ENCODE measurements at regions not wholly inside any gene's neighbourhood (a gene's known extent, or its start where the extent isn't known, plus 50 kb on each side); places are given as distances from the start of the nearest gene placed in this dataset.
"Not testable (repeated sequence)": the region's sequence is repeated elsewhere in the genome, so short reads cannot be mapped to it uniquely, and the experiment has no call there.

GRCh38 chr7:56371792-56372191 lies 255.6 kb upstream of the NUPR2 start:
- H3K9me3 ChIP-seq (ENCODE audit: control insufficient read depth, insufficient read depth, low read length); H3K4me3 ChIP-seq (ENCODE audit: low read depth, low read length); DNase-seq (ENCODE audit: low read depth in 4 of 6, low spot score in 6 of 6); H3K4me1 ChIP-seq (ENCODE audit: control insufficient read depth, insufficient read depth, low read length); H3K36me3 ChIP-seq (ENCODE audit: control insufficient read depth, insufficient read depth, low read length); H3K27ac ChIP-seq (ENCODE audit: low read depth, low read length); H3K27me3 ChIP-seq (ENCODE audit: control insufficient read depth, insufficient read depth, low read length): not testable (repeated sequence)
- WGBS (ENCODE audit: insufficient coverage), result no CpG with 5 or more reads among the region's 27 CpGs

- not testable (repeated sequence) for H3K27ac ChIP-seq (ENCODE audit: low read depth, low read length); DNase-seq (ENCODE audit: low read depth in 4 of 6, low spot score in 6 of 6); H3K4me3 ChIP-seq (ENCODE audit: low read depth, low read length); H3K4me1 ChIP-seq (ENCODE audit: control insufficient read depth, insufficient read depth, low read length); H3K36me3 ChIP-seq (ENCODE audit: control insufficient read depth, insufficient read depth, low read length); H3K9me3 ChIP-seq (ENCODE audit: control insufficient read depth, insufficient read depth, low read length); H3K27me3 ChIP-seq (ENCODE audit: control insufficient read depth, insufficient read depth, low read length)
- no CpG with 5 or more reads among the region's 43 CpGs for WGBS (ENCODE audit: insufficient coverage)
Observed at GRCh38 chr7:56370208-56370872, 254.1 kb upstream of the NUPR2 start.

DNA sequence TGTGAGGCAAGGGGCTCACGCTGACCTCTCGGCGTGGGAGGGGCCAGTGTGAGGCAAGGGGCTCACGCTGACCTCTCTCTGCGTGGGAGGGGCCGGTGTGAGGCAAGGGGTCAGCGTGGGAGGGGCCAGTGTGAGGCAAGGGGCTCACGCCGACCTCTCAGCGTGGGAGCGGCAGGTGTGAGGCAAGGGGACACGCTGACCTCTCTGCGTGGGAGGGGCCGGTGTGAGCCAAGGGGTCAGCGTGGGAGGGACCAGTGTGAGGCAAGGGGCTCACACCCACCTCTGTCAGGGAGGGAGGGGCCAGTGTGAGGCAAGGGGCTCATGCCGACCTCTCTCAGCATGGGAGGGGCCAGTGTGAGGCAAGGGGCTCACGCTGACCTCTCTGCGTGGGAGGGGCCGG lies 251.7 kb upstream of the NUPR2 start:
- not testable (repeated sequence) for H3K27me3 ChIP-seq (ENCODE audit: control insufficient read depth, insufficient read depth, low read length); DNase-seq (ENCODE audit: low read depth in 4 of 6, low spot score in 6 of 6); H3K4me1 ChIP-seq (ENCODE audit: control insufficient read depth, insufficient read depth, low read length); H3K36me3 ChIP-seq (ENCODE audit: control insufficient read depth, insufficient read depth, low read length); H3K9me3 ChIP-seq (ENCODE audit: control insufficient read depth, insufficient read depth, low read length); H3K27ac ChIP-seq (ENCODE audit: low read depth, low read length); H3K4me3 ChIP-seq (ENCODE audit: low read depth, low read length)
- WGBS (ENCODE audit: insufficient coverage), result 86% methylated on average over 14 of the region's 19 CpGs

- H3K36me3 ChIP-seq (ENCODE audit: control insufficient read depth, insufficient read depth, low read length); H3K9me3 ChIP-seq (ENCODE audit: control insufficient read depth, insufficient read depth, low read length); H3K27ac ChIP-seq (ENCODE audit: low read depth, low read length); DNase-seq (ENCODE audit: low read depth in 4 of 6, low spot score in 6 of 6); H3K27me3 ChIP-seq (ENCODE audit: control insufficient read depth, insufficient read depth, low read length); H3K4me1 ChIP-seq (ENCODE audit: control insufficient read depth, insufficient read depth, low read length); H3K4me3 ChIP-seq (ENCODE audit: low read depth, low read length): not testable (repeated sequence)
- WGBS (ENCODE audit: insufficient coverage), result 89% methylated on average over 23 of the region's 24 CpGs
Observed at GRCh38 chr7:56367411-56367810, 251.2 kb upstream of the NUPR2 start.

- not testable (repeated sequence) for H3K36me3 ChIP-seq (ENCODE audit: control insufficient read depth, insufficient read depth, low read length); H3K4me1 ChIP-seq (ENCODE audit: control insufficient read depth, insufficient read depth, low read length); DNase-seq (ENCODE audit: low read depth in 4 of 6, low spot score in 6 of 6); H3K9me3 ChIP-seq (ENCODE audit: control insufficient read depth, insufficient read depth, low read length); H3K4me3 ChIP-seq (ENCODE audit: low read depth, low read length); H3K27me3 ChIP-seq (ENCODE audit: control insufficient read depth, insufficient read depth, low read length); H3K27ac ChIP-seq (ENCODE audit: low read depth, low read length)
- WGBS (ENCODE audit: insufficient coverage), result 89% methylated on average over 21 of the region's 22 CpGs
Observed at GRCh38 chr7:56366701-56367100, 250.5 kb upstream of the NUPR2 start.

GRCh38 chr7:56352576-56352975 lies 236.4 kb upstream of the NUPR2 start:
- WGBS (ENCODE audit: insufficient coverage), result 78% methylated on average over 1 of the region's 4 CpGs
- H3K4me1 ChIP-seq (ENCODE audit: control insufficient read depth, insufficient read depth, low read length); H3K36me3 ChIP-seq (ENCODE audit: control insufficient read depth, insufficient read depth, low read length); H3K27me3 ChIP-seq (ENCODE audit: control insufficient read depth, insufficient read depth, low read length); H3K27ac ChIP-seq (ENCODE audit: low read depth, low read length); DNase-seq (ENCODE audit: low read depth in 4 of 6, low spot score in 6 of 6); H3K9me3 ChIP-seq (ENCODE audit: control insufficient read depth, insufficient read depth, low read length); H3K4me3 ChIP-seq (ENCODE audit: low read depth, low read length): not testable (repeated sequence)

GRCh38 chr7:56351181-56351580 lies 235.0 kb upstream of the NUPR2 start:
- H3K4me1 ChIP-seq (ENCODE audit: control insufficient read depth, insufficient read depth, low read length); H3K27me3 ChIP-seq (ENCODE audit: control insufficient read depth, insufficient read depth, low read length); H3K4me3 ChIP-seq (ENCODE audit: low read depth, low read length); H3K9me3 ChIP-seq (ENCODE audit: control insufficient read depth, insufficient read depth, low read length); H3K27ac ChIP-seq (ENCODE audit: low read depth, low read length); H3K36me3 ChIP-seq (ENCODE audit: control insufficient read depth, insufficient read depth, low read length); DNase-seq (ENCODE audit: low read depth in 4 of 6, low spot score in 6 of 6): not testable (repeated sequence)
- 68% methylated on average over 4 of the region's 8 CpGs for WGBS (ENCODE audit: insufficient coverage)

GRCh38 chr7:56348311-56348710 lies 232.1 kb upstream of the NUPR2 start:
- H3K9me3 ChIP-seq (ENCODE audit: control insufficient read depth, insufficient read depth, low read length); DNase-seq (ENCODE audit: low read depth in 4 of 6, low spot score in 6 of 6); H3K27me3 ChIP-seq (ENCODE audit: control insufficient read depth, insufficient read depth, low read length); H3K36me3 ChIP-seq (ENCODE audit: control insufficient read depth, insufficient read depth, low read length); H3K4me3 ChIP-seq (ENCODE audit: low read depth, low read length); H3K27ac ChIP-seq (ENCODE audit: low read depth, low read length); H3K4me1 ChIP-seq (ENCODE audit: control insufficient read depth, insufficient read depth, low read length): not testable (repeated sequence)
- WGBS (ENCODE audit: insufficient coverage), result 88% methylated on average over 5 of the region's 7 CpGs

GRCh38 chr7:56328327-56328726 lies 212.1 kb upstream of the NUPR2 start:
- not testable (repeated sequence) for DNase-seq (ENCODE audit: low read depth in 4 of 6, low spot score in 6 of 6); H3K27ac ChIP-seq (ENCODE audit: low read depth, low read length); H3K9me3 ChIP-seq (ENCODE audit: control insufficient read depth, insufficient read depth, low read length); H3K27me3 ChIP-seq (ENCODE audit: control insufficient read depth, insufficient read depth, low read length); H3K4me1 ChIP-seq (ENCODE audit: control insufficient read depth, insufficient read depth, low read length); H3K36me3 ChIP-seq (ENCODE audit: control insufficient read depth, insufficient read depth, low read length); H3K4me3 ChIP-seq (ENCODE audit: low read depth, low read length)
- WGBS (ENCODE audit: insufficient coverage), result 71% methylated on average over 9 of the region's 9 CpGs

GRCh38 chr7:56290548-56290947 lies 174.3 kb upstream of the NUPR2 start:
- Histone ChIP-seq H3K36me3 (ENCODE audit: control insufficient read depth, insufficient read depth, low read length) (no peaks in the 10 kb centered on the region), H3K4me3 (ENCODE audit: low read depth, low read length) (no peak overlapping the region), H3K27me3 (ENCODE audit: control insufficient read depth, insufficient read depth, low read length) (no peaks in the 10 kb centered on the region), H3K27ac (ENCODE audit: low read depth, low read length) (no peak overlapping the region), H3K9me3 (ENCODE audit: control insufficient read depth, insufficient read depth, low read length) (peaks cover 1% of the 10 kb centered on the region), H3K4me1 (ENCODE audit: control insufficient read depth, insufficient read depth, low read length) (no peaks in the 10 kb centered on the region)
- DNase-seq (ENCODE audit: low read depth in 4 of 6, low spot score in 6 of 6), result no peak
- WGBS (ENCODE audit: insufficient coverage), result 67% methylated on average over 2 of the region's 7 CpGs
